ENCODE measurements at regions not wholly inside any gene's neighbourhood (a gene's known extent, or its start where the extent isn't known, plus 50 kb on each side); places are given as distances from the start of the nearest gene placed in this dataset.

- Histone ChIP-seq H3K79me1 (ENCODE audit: low read depth in 1 of 2, low read length in 2 of 2) (no peaks in the 10 kb centered on the region), H4K20me1 (ENCODE audit: insufficient read depth, low read length) (no peaks in the 10 kb centered on the region), H3K27me3 (ENCODE audit: control insufficient read depth, insufficient read depth, low read length) (no peaks in the 10 kb centered on the region), H3K4me1 (ENCODE audit: control insufficient read depth, insufficient read depth, low read length) (no peaks in the 10 kb centered on the region; the same call in 1 of the 2 replicates), H2BK120ac (ENCODE audit: low read depth, low read length) (no peak overlapping the region), H3K14ac (replicated peaks; ENCODE audit: low read depth, low read length) (no peak overlapping the region), H3K4me3 (ENCODE audit: insufficient read depth, low read depth, low read length) (no peak overlapping the region), H2AK5ac (ENCODE audit: low read depth, low read length) (no peak overlapping the region), H3K27ac (ENCODE audit: insufficient read depth, low read length) (no peak overlapping the region), H2BK5ac (ENCODE audit: low read depth, low read length, poor library complexity, severe bottlenecking) (no peak overlapping the region), H3K18ac (ENCODE audit: low read depth, low read length) (no peak overlapping the region), H2BK15ac (ENCODE audit: low read depth, low read length) (no peak overlapping the region), H2AK9ac (replicated peaks; ENCODE audit: low read depth, low read length, poor library complexity) (no peak overlapping the region), H3K9ac (ENCODE audit: low read depth, low read length) (no peak overlapping the region), H4K5ac (ENCODE audit: low read depth, low read length) (no peak overlapping the region), H3K36me3 (ENCODE audit: control insufficient read depth, insufficient read depth, low read length) (no peaks in the 10 kb centered on the region), H3K9me3 (ENCODE audit: control insufficient read depth, insufficient read depth, low read length) (no peaks in the 10 kb centered on the region), H4K8ac (ENCODE audit: low read depth in 2 of 2, low read length in 2 of 2) (no peak overlapping the region), H3K4me2 (ENCODE audit: low read depth, low read length) (no peak overlapping the region), H2BK20ac (ENCODE audit: low read depth, low read length) (no peak overlapping the region), H3K56ac (ENCODE audit: extremely low read depth, insufficient read depth, low read length) (no peak overlapping the region), H4K91ac (ENCODE audit: insufficient read depth, low read depth, low read length) (no peak overlapping the region), H3K23ac (ENCODE audit: low read depth, low read length) (no peak overlapping the region), H3K4ac (ENCODE audit: low read depth, low read length) (no peak overlapping the region), H2AFZ (replicated peaks; ENCODE audit: low read length, poor library complexity) (no peak overlapping the region), H3K9me1 (ENCODE audit: insufficient read depth, low read length) (no peaks in the 10 kb centered on the region)
- intact Hi-C loops (cut with micrococcal nuclease) (no loop called here), in situ Hi-C loops (cut with MboI; ENCODE audit: low sequenced_read_pairs) (no loop called here), dilution Hi-C loops (cut with HindIII; ENCODE audit: low sequenced_read_pairs, unreplicated experiment) (no loop called here)
- WGBS, 2 experiments (ENCODE audit: extremely low coverage in 2 of 2, insufficient read length in 1 of 2): no CpG with 5 or more reads among the region's 1 CpG
- BruUV-seq (replicated peaks): no TSS peak
- ChIA-PET CTCF (no interaction called here), POLR2A (ENCODE audit: unreplicated experiment) (no interaction called here)
- DNase-seq: no peak
- ATAC-seq (ENCODE audit: low read depth): no peak
- TF ChIP-seq RFX5 (IDR thresholded peaks at IDR 0.05; ENCODE audit: low read depth, low read length) (no peak), MAFK (IDR thresholded peaks at IDR 0.05; ENCODE audit: low read depth, low read length) (no peak), MAZ (IDR thresholded peaks at IDR 0.05; ENCODE audit: borderline replicate concordance, low read depth, low read length) (no peak), NFE2L2 (IDR thresholded peaks at IDR 0.05; ENCODE audit: low read depth, low read length) (no peak), CHD1 (IDR thresholded peaks at IDR 0.05; ENCODE audit: low read depth, low read length) (no peak), POLR2A (IDR thresholded peaks at IDR 0.05; ENCODE audit: low read depth, low read length) (no peak), CTCF (conservative IDR thresholded peaks at IDR 0.05; ENCODE audit: low read depth, low read length) (no peak), CEBPB (IDR thresholded peaks at IDR 0.05; ENCODE audit: low read depth, low read length) (no peak), BHLHE40 (IDR thresholded peaks at IDR 0.05; ENCODE audit: low read depth, low read length) (no peak), RAD21 (IDR thresholded peaks at IDR 0.05; ENCODE audit: low read length) (no peak), MXI1 (IDR thresholded peaks at IDR 0.05; ENCODE audit: borderline replicate concordance, low read depth, low read length) (no peak), FOS (IDR thresholded peaks at IDR 0.05; ENCODE audit: low read depth, low read length) (no peak)
Observed at GRCh38 chr3:88983458-88983857, 124.0 kb upstream of the EPHA3 start.

Data from IMR-90 (cell line).